ENCODE measurements at regions not wholly inside any gene's neighbourhood (a gene's known extent, or its start where the extent isn't known, plus 50 kb on each side); places are given as distances from the start of the nearest gene placed in this dataset.

DNA sequence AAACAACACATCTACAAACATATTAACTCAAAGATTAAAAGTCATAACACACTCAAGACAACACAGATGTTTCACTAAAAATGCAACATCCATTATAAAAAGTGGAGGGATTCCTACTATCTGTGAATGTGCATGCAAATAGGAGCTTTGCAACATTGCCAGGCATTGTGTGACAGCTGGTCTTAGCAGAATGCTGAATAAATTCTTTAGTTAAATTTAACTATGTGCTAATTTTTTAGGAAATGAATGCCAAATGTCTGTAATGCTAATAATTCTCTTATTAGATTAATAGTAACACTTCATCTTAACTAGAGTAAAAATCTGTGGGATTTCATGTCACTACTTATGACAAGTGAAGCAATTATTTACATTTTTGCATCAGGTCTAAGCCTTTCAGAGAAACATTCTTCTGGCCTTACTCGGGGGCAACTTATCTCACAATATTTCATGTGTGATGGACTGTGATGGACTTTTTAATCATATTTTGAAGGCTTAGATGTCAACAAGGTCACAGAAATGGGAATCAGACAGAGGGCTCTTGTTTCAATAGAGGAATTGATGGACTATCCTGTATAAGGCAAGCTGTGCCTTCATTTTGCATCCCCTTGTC, 524.6 kb upstream of the KCND2 start:
- H3K4me1 Mint-ChIP-seq: peaks cover 21% of the 10 kb centered on the region
- Histone ChIP-seq H2AFZ (no peak overlapping the region), H3K4me2 (no peak overlapping the region; the same call in 1 of the 2 replicates), H4K20me1 (replicated peaks; ENCODE audit: insufficient read depth) (no peaks in the 10 kb centered on the region), H3K27me3 (ENCODE audit: insufficient read depth) (no peaks in the 10 kb centered on the region), H3K79me2 (replicated peaks; ENCODE audit: insufficient read depth) (no peaks in the 10 kb centered on the region), H3K36me3 (ENCODE audit: insufficient read depth) (no peaks in the 10 kb centered on the region), H3F3A (replicated peaks; ENCODE audit: low read depth) (no peaks in the 10 kb centered on the region), H3K9me2 (ENCODE audit: insufficient read depth) (no peaks in the 10 kb centered on the region), H3K27ac (ENCODE audit: low read depth) (no peak overlapping the region), H3K4me1 (ENCODE audit: insufficient read depth) (peaks cover 19% of the 10 kb centered on the region), H3K4me3 (no peak overlapping the region)
- H3K27ac Mint-ChIP-seq: peak overlapping the region; percentile 35; the same call in 1 of the 2 replicates
- TF ChIP-seq, protein P1, sequence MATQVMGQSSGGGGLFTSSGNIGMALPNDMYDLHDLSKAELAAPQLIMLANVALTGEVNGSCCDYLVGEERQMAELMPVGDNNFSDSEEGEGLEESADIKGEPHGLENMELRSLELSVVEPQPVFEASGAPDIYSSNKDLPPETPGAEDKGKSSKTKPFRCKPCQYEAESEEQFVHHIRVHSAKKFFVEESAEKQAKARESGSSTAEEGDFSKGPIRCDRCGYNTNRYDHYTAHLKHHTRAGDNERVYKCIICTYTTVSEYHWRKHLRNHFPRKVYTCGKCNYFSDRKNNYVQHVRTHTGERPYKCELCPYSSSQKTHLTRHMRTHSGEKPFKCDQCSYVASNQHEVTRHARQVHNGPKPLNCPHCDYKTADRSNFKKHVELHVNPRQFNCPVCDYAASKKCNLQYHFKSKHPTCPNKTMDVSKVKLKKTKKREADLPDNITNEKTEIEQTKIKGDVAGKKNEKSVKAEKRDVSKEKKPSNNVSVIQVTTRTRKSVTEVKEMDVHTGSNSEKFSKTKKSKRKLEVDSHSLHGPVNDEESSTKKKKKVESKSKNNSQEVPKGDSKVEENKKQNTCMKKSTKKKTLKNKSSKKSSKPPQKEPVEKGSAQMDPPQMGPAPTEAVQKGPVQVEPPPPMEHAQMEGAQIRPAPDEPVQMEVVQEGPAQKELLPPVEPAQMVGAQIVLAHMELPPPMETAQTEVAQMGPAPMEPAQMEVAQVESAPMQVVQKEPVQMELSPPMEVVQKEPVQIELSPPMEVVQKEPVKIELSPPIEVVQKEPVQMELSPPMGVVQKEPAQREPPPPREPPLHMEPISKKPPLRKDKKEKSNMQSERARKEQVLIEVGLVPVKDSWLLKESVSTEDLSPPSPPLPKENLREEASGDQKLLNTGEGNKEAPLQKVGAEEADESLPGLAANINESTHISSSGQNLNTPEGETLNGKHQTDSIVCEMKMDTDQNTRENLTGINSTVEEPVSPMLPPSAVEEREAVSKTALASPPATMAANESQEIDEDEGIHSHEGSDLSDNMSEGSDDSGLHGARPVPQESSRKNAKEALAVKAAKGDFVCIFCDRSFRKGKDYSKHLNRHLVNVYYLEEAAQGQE (IDR thresholded peaks at IDR 0.05; ENCODE audit: unreplicated experiment): no peak
- TF ChIP-seq ZNF331 (CRISPR knock-in tag; IDR thresholded peaks at IDR 0.05; ENCODE audit: low read depth) (no peak), JUNB (IDR thresholded peaks at IDR 0.05; ENCODE audit: unreplicated experiment) (no peak), EZH2phosphoT487 (IDR thresholded peaks at IDR 0.05; ENCODE audit: unreplicated experiment) (no peak), EZH2 (IDR thresholded peaks at IDR 0.05; ENCODE audit: low read depth, unreplicated experiment) (no peak), STAT1 (IDR thresholded peaks at IDR 0.05; ENCODE audit: unreplicated experiment) (no peak), CREB1 (CRISPR knock-in tag; IDR thresholded peaks at IDR 0.05; ENCODE audit: low read depth) (no peak), ZNF114 (CRISPR knock-in tag; IDR thresholded peaks at IDR 0.05) (no peak), POLR2AphosphoS5 (IDR thresholded peaks at IDR 0.05; ENCODE audit: low read depth) (no peak), NANOG (IDR thresholded peaks at IDR 0.05; ENCODE audit: borderline replicate concordance) (no peak)
- TF ChIP-seq, protein P2, sequence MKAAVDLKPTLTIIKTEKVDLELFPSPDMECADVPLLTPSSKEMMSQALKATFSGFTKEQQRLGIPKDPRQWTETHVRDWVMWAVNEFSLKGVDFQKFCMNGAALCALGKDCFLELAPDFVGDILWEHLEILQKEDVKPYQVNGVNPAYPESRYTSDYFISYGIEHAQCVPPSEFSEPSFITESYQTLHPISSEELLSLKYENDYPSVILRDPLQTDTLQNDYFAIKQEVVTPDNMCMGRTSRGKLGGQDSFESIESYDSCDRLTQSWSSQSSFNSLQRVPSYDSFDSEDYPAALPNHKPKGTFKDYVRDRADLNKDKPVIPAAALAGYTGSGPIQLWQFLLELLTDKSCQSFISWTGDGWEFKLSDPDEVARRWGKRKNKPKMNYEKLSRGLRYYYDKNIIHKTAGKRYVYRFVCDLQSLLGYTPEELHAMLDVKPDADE (IDR thresholded peaks at IDR 0.05): no peak
- TF ChIP-seq, protein P3, sequence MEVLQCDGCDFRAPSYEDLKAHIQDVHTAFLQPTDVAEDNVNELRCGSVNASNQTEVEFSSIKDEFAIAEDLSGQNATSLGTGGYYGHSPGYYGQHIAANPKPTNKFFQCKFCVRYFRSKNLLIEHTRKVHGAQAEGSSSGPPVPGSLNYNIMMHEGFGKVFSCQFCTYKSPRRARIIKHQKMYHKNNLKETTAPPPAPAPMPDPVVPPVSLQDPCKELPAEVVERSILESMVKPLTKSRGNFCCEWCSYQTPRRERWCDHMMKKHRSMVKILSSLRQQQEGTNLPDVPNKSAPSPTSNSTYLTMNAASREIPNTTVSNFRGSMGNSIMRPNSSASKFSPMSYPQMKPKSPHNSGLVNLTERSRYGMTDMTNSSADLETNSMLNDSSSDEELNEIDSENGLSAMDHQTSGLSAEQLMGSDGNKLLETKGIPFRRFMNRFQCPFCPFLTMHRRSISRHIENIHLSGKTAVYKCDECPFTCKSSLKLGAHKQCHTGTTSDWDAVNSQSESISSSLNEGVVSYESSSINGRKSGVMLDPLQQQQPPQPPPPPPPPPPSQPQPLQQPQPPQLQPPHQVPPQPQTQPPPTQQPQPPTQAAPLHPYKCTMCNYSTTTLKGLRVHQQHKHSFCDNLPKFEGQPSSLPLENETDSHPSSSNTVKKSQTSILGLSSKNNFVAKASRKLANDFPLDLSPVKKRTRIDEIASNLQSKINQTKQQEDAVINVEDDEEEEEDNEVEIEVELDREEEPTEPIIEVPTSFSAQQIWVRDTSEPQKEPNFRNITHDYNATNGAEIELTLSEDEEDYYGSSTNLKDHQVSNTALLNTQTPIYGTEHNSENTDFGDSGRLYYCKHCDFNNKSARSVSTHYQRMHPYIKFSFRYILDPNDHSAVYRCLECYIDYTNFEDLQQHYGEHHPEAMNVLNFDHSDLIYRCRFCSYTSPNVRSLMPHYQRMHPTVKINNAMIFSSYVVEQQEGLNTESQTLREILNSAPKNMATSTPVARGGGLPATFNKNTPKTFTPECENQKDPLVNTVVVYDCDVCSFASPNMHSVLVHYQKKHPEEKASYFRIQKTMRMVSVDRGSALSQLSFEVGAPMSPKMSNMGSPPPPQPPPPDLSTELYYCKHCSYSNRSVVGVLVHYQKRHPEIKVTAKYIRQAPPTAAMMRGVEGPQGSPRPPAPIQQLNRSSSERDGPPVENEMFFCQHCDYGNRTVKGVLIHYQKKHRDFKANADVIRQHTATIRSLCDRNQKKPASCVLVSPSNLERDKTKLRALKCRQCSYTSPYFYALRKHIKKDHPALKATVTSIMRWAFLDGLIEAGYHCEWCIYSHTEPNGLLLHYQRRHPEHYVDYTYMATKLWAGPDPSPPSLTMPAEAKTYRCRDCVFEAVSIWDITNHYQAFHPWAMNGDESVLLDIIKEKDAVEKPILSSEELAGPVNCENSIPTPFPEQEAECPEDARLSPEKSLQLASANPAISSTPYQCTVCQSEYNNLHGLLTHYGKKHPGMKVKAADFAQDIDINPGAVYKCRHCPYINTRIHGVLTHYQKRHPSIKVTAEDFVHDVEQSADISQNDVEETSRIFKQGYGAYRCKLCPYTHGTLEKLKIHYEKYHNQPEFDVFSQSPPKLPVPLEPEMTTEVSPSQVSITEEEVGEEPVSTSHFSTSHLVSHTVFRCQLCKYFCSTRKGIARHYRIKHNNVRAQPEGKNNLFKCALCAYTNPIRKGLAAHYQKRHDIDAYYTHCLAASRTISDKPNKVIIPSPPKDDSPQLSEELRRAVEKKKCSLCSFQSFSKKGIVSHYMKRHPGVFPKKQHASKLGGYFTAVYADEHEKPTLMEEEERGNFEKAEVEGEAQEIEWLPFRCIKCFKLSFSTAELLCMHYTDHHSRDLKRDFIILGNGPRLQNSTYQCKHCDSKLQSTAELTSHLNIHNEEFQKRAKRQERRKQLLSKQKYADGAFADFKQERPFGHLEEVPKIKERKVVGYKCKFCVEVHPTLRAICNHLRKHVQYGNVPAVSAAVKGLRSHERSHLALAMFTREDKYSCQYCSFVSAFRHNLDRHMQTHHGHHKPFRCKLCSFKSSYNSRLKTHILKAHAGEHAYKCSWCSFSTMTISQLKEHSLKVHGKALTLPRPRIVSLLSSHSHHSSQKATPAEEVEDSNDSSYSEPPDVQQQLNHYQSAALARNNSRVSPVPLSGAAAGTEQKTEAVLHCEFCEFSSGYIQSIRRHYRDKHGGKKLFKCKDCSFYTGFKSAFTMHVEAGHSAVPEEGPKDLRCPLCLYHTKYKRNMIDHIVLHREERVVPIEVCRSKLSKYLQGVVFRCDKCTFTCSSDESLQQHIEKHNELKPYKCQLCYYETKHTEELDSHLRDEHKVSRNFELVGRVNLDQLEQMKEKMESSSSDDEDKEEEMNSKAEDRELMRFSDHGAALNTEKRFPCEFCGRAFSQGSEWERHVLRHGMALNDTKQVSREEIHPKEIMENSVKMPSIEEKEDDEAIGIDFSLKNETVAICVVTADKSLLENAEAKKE (CRISPR knock-in tag; IDR thresholded peaks at IDR 0.05): no peak
- TF ChIP-seq, protein P4, sequence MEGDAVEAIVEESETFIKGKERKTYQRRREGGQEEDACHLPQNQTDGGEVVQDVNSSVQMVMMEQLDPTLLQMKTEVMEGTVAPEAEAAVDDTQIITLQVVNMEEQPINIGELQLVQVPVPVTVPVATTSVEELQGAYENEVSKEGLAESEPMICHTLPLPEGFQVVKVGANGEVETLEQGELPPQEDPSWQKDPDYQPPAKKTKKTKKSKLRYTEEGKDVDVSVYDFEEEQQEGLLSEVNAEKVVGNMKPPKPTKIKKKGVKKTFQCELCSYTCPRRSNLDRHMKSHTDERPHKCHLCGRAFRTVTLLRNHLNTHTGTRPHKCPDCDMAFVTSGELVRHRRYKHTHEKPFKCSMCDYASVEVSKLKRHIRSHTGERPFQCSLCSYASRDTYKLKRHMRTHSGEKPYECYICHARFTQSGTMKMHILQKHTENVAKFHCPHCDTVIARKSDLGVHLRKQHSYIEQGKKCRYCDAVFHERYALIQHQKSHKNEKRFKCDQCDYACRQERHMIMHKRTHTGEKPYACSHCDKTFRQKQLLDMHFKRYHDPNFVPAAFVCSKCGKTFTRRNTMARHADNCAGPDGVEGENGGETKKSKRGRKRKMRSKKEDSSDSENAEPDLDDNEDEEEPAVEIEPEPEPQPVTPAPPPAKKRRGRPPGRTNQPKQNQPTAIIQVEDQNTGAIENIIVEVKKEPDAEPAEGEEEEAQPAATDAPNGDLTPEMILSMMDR (conservative IDR thresholded peaks at IDR 0.05; ENCODE audit: low read depth in 2 of 2): no peak
- ATAC-seq (no peak), DNase-seq (ENCODE audit: low spot score) (peak; percentile 29)
- no peak overlapping the region for H3K4me3 Mint-ChIP-seq
- no peaks in the 10 kb centered on the region for H3K27me3 Mint-ChIP-seq (ENCODE audit: insufficient read depth, low read depth, poor library complexity)
- H3K36me3 Mint-ChIP-seq (ENCODE audit: low read depth): peaks cover 7% of the 10 kb centered on the region; the same call in 2 of the 3 replicates
- H3K9me3 Mint-ChIP-seq: no peaks in the 10 kb centered on the region

Measured in GM23338 (cell line).